C4-2B (cell line): ENCODE measurements at regions not wholly inside any gene's neighbourhood (a gene's known extent, or its start where the extent isn't known, plus 50 kb on each side); places are given as distances from the start of the nearest gene placed in this dataset.

ENCODE experiments used
- H3K27ac ChIP-seq: fragments of 450-650 bp; 2 replicates; pipeline ENCODE4 v1.5.1; 2017
- ZFX ChIP-seq: fragments of 450-650 bp; IDR thresholded peaks from 2 replicates; pipeline ENCODE4 v1.6.1; 2017
- TF ChIP-seq, protein P1 (sequence below): fragments of 450-650 bp; conservative IDR thresholded peaks from 2 replicates; pipeline ENCODE4 v1.5.1; 2017; ENCODE audit warnings: mild to moderate bottlenecking

GRCh38 chr6:33875696-33876095, 71.9 kb upstream of the MLN start:
- TF ChIP-seq, protein P1, sequence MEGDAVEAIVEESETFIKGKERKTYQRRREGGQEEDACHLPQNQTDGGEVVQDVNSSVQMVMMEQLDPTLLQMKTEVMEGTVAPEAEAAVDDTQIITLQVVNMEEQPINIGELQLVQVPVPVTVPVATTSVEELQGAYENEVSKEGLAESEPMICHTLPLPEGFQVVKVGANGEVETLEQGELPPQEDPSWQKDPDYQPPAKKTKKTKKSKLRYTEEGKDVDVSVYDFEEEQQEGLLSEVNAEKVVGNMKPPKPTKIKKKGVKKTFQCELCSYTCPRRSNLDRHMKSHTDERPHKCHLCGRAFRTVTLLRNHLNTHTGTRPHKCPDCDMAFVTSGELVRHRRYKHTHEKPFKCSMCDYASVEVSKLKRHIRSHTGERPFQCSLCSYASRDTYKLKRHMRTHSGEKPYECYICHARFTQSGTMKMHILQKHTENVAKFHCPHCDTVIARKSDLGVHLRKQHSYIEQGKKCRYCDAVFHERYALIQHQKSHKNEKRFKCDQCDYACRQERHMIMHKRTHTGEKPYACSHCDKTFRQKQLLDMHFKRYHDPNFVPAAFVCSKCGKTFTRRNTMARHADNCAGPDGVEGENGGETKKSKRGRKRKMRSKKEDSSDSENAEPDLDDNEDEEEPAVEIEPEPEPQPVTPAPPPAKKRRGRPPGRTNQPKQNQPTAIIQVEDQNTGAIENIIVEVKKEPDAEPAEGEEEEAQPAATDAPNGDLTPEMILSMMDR, result no peak
- TF ChIP-seq ZFX, result no peak
- H3K27ac ChIP-seq, result no peak overlapping the region

DNA sequence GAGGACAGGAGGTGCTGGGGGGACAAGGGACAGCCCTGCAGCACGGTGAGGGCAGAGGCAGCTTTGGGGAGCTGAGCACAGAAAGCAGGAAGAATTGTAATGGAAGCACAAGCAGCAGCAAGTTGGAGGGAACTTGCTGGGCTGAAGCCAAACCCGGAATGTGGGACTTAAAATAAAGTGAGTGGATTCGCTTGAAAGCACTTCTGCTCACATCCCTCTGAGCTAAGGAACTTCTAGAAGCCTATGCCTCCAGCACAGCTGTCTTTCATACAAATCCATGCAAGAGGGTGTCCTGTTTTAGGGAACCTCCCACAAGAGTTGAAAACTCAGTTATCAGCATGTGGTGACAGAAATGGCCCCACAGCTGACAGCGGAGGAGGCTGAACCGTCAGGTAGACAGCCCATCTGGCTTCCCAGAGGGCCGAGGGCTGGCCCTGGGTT, 71.4 kb upstream of the MLN start:
- TF ChIP-seq ZFX, result no peak
- TF ChIP-seq, protein P1, result no peak
- no peak overlapping the region for H3K27ac ChIP-seq

- no peak overlapping the region for H3K27ac ChIP-seq
- no peak for TF ChIP-seq ZFX
- TF ChIP-seq, protein P1, result no peak
Observed at GRCh38 chr6:33874136-33874760, 70.4 kb upstream of the MLN start.

DNA sequence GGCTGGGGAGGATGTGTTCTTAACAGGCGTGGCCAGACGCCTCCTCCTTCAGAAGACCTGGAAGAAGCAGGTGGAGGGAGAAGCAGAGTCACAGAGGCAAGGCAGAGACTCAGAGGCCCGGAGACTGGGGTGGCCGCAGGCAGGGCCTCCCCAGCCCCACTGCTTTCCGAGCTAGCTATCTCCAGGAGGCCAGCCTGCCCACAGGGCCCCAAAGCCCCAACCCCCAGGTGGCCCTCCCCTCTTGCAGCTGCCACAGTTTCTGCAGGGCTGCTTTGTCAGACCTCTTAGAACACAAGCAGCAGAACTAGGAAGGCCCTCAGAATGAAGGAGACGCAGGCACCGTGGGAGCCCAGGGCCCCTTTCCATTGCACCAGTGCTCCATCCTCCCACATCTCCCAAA, 69.0 kb upstream of the MLN start:
- TF ChIP-seq ZFX, result no peak
- TF ChIP-seq, protein P1, result no peak
- H3K27ac ChIP-seq, result no peak overlapping the region

GRCh38 chr6:33869826-33870423, 66.1 kb upstream of the MLN start:
- no peak overlapping the region for H3K27ac ChIP-seq

GRCh38 chr6:33869121-33869520, 65.3 kb upstream of the MLN start:
- TF ChIP-seq, protein P1, result no peak
- no peak for TF ChIP-seq ZFX
- H3K27ac ChIP-seq, result no peak overlapping the region

More at GRCh38 chr6:33869826-33870423, 66.1 kb upstream of the MLN start:
- TF ChIP-seq, protein P1, result no peak
- TF ChIP-seq ZFX, result no peak

- TF ChIP-seq, protein P1, result no peak
- no peak overlapping the region for H3K27ac ChIP-seq
Observed at GRCh38 chr6:33868141-33868540, 64.3 kb upstream of the MLN start.
